Testis (tissue), 2 donors: ENCODE measurements at regions not wholly inside any gene's neighbourhood (a gene's known extent, or its start where the extent isn't known, plus 50 kb on each side); places are given as distances from the start of the nearest gene placed in this dataset.

ENCODE experiments used
- DNase-seq: peaks from one replicate; pipeline ENCODE4 v3.0.0-alpha.2; 2019
- H3K27ac ChIP-seq, 2 donors: fragments of 200-600 bp; sonication (generic); one replicate each; pipeline ENCODE4 v1.5.1; 2019
- H3K27me3 ChIP-seq: fragments of 200-600 bp; sonication (generic); one replicate; pipeline ENCODE4 v1.5.1; 2019
- H3K36me3 ChIP-seq: fragments of 200-600 bp; sonication (generic); one replicate; pipeline ENCODE4 v1.5.1; 2017; ENCODE audit warnings: low read depth; ENCODE audit errors: missing control alignments
- H3K4me1 ChIP-seq: fragments of 200-600 bp; sonication (generic); one replicate; pipeline ENCODE4 v1.5.1; 2019
- H3K4me3 ChIP-seq, 2 donors: fragments of 200-600 bp; sonication (generic); one replicate each; pipeline ENCODE4 v1.5.1; 2017 to 2019
- H3K9me3 ChIP-seq: fragments of 200-600 bp; sonication (generic); one replicate; pipeline ENCODE4 v1.5.1; 2017
- CTCF ChIP-seq, 3 experiments: fragments of 450-650 bp in 2 of 3; fragments of 200-600 bp in 1 of 3; sonication (generic) in 1 of 3; IDR thresholded peaks; one replicate each; pipeline ENCODE4 v1.5.1; 2016 to 2019; ENCODE audit warnings: antibody characterized with exemption in 3 of 3, mild to moderate bottlenecking in 2 of 3, moderate library complexity in 1 of 3
- POLR2A ChIP-seq: fragments of 450-650 bp; IDR thresholded peaks from one replicate; pipeline ENCODE4 v1.6.1; 2017; ENCODE audit warnings: antibody characterized with exemption, mild to moderate bottlenecking, moderate library complexity
- WGBS, 2 donors: methylation state at CpG; one replicate each; pipeline ENCODE4 v1.1.5; 2018; 5-methylcytosine and 5-hydroxymethylcytosine counted together
- intact Hi-C: fragments of 100-400 bp; cut with DNase I; formaldehyde crosslinking; loops from one replicate; pipeline ENCODE4 v1.15.1; 2023; ENCODE audit warnings: low total_unique reads

GRCh38 chr1:59238333-59238934, 58.5 kb upstream of the FGGY start:
- no peaks in the 10 kb centered on the region for H3K27me3 ChIP-seq
- no peak overlapping the region for H3K4me3 ChIP-seq

GRCh38 chr1:59238993-59239392, 57.9 kb upstream of the FGGY start:
- H3K9me3 ChIP-seq = no peaks in the 10 kb centered on the region

More at GRCh38 chr1:59238333-59238934, 58.5 kb upstream of the FGGY start:
- 86 to 87% methylated on average over 5 of the region's 5 CpGs for WGBS, 2 donors
- no peaks in the 10 kb centered on the region for H3K36me3 ChIP-seq
- intact Hi-C loops = no loop called here
- no peaks in the 10 kb centered on the region for H3K9me3 ChIP-seq
- TF ChIP-seq POLR2A = no peak
- TF ChIP-seq CTCF (IDR thresholded peaks at IDR 0.05) = no peak
- no peak for DNase-seq
- H3K27ac ChIP-seq = no peak overlapping the region
- H3K4me1 ChIP-seq = no peaks in the 10 kb centered on the region

GRCh38 chr1:59241909-59242308, 55.0 kb upstream of the FGGY start:
- Histone ChIP-seq H3K4me3 (no peak overlapping the region), H3K4me1 (no peaks in the 10 kb centered on the region), H3K27me3 (no peaks in the 10 kb centered on the region), H3K27ac (no peak overlapping the region), H3K36me3 (no peaks in the 10 kb centered on the region), H3K9me3 (no peaks in the 10 kb centered on the region)
- WGBS, 2 donors = 68 to 70% methylated on average over 2 of the region's 2 CpGs
- intact Hi-C loops = no loop called here
- no peak for DNase-seq
- TF ChIP-seq CTCF (IDR thresholded peaks at IDR 0.05) (no peak), POLR2A (no peak)

More at GRCh38 chr1:59238993-59239392, 57.9 kb upstream of the FGGY start:
- TF ChIP-seq CTCF (IDR thresholded peaks at IDR 0.05) = no peak
- 91 to 98% methylated on average over 2 of the region's 2 CpGs for WGBS, 2 donors
- Histone ChIP-seq H3K4me3 (no peak overlapping the region), H3K36me3 (no peaks in the 10 kb centered on the region), H3K27ac (no peak overlapping the region), H3K27me3 (no peaks in the 10 kb centered on the region), H3K4me1 (no peaks in the 10 kb centered on the region)
- intact Hi-C loops = no loop called here
- no peak for DNase-seq

GRCh38 chr1:59242370-59242769, 54.5 kb upstream of the FGGY start:
- TF ChIP-seq CTCF (IDR thresholded peaks at IDR 0.05) (no peak), POLR2A (no peak)
- no peaks in the 10 kb centered on the region for H3K27me3 ChIP-seq
- H3K27ac ChIP-seq = no peak overlapping the region
- WGBS, 2 donors = 52 to 56% methylated on average over 2 of the region's 2 CpGs
- no peak overlapping the region for H3K4me3 ChIP-seq
- no peaks in the 10 kb centered on the region for H3K4me1 ChIP-seq
- H3K36me3 ChIP-seq = no peaks in the 10 kb centered on the region
- DNase-seq = no peak
- H3K9me3 ChIP-seq = no peaks in the 10 kb centered on the region
- intact Hi-C loops = no loop called here

GRCh38 chr1:59243550-59243949, 53.3 kb upstream of the FGGY start:
- Histone ChIP-seq H3K36me3 (no peaks in the 10 kb centered on the region), H3K4me3 (no peak overlapping the region), H3K9me3 (no peaks in the 10 kb centered on the region), H3K27me3 (no peaks in the 10 kb centered on the region), H3K27ac (no peak overlapping the region), H3K4me1 (no peaks in the 10 kb centered on the region)
- intact Hi-C loops = no loop called here
- DNase-seq = no peak
- no peak for TF ChIP-seq CTCF (IDR thresholded peaks at IDR 0.05)
- TF ChIP-seq POLR2A = no peak
